ENCODE measurements at regions not wholly inside any gene's neighbourhood (a gene's known extent, or its start where the extent isn't known, plus 50 kb on each side); places are given as distances from the start of the nearest gene placed in this dataset.

DNA sequence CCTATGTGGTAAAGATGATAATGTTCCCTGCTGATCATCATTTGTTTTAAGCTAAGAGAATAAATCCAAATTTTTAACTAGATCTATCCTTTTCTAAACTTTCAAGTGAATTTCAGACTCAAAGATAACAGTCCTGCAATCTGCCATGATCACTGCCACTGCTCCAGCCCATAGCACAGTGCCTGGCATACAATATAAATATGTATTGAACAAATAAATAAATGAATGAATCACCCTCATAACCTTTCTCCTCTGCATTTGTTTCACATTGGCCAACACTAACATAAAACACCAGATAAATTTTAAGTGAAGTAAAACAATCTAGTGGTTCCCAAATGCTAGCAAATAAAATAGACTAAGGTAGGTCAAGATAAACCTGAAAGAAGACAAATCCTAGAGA lies 439.0 kb downstream of the GPM6A start:
- TF ChIP-seq POLR2AphosphoS5 (IDR thresholded peaks at IDR 0.05) (no peak), EP300 (IDR thresholded peaks at IDR 0.05) (no peak)
- TF ChIP-seq, protein P1, sequence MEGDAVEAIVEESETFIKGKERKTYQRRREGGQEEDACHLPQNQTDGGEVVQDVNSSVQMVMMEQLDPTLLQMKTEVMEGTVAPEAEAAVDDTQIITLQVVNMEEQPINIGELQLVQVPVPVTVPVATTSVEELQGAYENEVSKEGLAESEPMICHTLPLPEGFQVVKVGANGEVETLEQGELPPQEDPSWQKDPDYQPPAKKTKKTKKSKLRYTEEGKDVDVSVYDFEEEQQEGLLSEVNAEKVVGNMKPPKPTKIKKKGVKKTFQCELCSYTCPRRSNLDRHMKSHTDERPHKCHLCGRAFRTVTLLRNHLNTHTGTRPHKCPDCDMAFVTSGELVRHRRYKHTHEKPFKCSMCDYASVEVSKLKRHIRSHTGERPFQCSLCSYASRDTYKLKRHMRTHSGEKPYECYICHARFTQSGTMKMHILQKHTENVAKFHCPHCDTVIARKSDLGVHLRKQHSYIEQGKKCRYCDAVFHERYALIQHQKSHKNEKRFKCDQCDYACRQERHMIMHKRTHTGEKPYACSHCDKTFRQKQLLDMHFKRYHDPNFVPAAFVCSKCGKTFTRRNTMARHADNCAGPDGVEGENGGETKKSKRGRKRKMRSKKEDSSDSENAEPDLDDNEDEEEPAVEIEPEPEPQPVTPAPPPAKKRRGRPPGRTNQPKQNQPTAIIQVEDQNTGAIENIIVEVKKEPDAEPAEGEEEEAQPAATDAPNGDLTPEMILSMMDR (IDR thresholded peaks at IDR 0.05): no peak
